HEK293 (cell line): ENCODE measurements at regions not wholly inside any gene's neighbourhood (a gene's known extent, or its start where the extent isn't known, plus 50 kb on each side); places are given as distances from the start of the nearest gene placed in this dataset.

Source experiments
- CTCF ChIA-PET: fragments of 350-600 bp; formaldehyde crosslinking; extraction: SDS; loops from one replicate; lab custom pipeline; 2021; ENCODE audit warnings: antibody characterized with exemption; lab: Yijun Ruan, JAX
- POLR2A ChIA-PET: fragments of 300-600 bp; formaldehyde crosslinking; extraction: SDS; loops from one replicate; lab custom pipeline; 2020; ENCODE audit warnings: antibody characterized with exemption, inconsistent platforms; lab: Yijun Ruan, JAX
- H3K27ac ChIP-seq: fragments of 200-500 bp; sonication (Bioruptor generic); 2 replicates; pipeline ENCODE4 v1.5.1; 2014; ENCODE audit warnings: low read depth, low read length, control low read depth, inconsistent platforms; ENCODE audit errors: extremely low read depth
- H3K36me3 ChIP-seq, 2 experiments: fragments of 200-500 bp in 1 of 2; sonication (Bioruptor generic) in 1 of 2; 1 replicate in 1 of 2; 2 replicates in 1 of 2; pipeline ENCODE4 v1.5.1; 2014 to 2017; ENCODE audit warnings: inconsistent platforms in 2 of 2, low read length in 2 of 2; ENCODE audit not compliant: control insufficient read depth in 2 of 2, insufficient read depth in 1 of 2
- H3K4me1 ChIP-seq: fragments of 200-500 bp; sonication (Bioruptor generic); 2 replicates; pipeline ENCODE4 v1.5.1; 2014; ENCODE audit warnings: mild to moderate bottlenecking, low read length, inconsistent platforms; ENCODE audit not compliant: control insufficient read depth, insufficient read depth
- H3K4me3 ChIP-seq: 2 replicates; pipeline ENCODE4 v1.5.1; 2011; ENCODE audit warnings: low read depth, mild to moderate bottlenecking, control low read depth, low read length, moderate library complexity
- H3K9me3 ChIP-seq: fragments of 200-500 bp; sonication (Bioruptor generic); 2 replicates; pipeline ENCODE4 v1.5.1; 2014; ENCODE audit warnings: low read depth, low read length, inconsistent platforms; ENCODE audit not compliant: control insufficient read depth, insufficient read depth
- GLI4 ChIP-seq: fragments of 450-650 bp; formaldehyde crosslinking; IDR thresholded peaks from 2 replicates; pipeline ENCODE4 v1.5.1; 2016; ENCODE audit warnings: missing biosample characterization, missing genetic modification characterization
- KLF1 ChIP-seq: fragments of 450-650 bp; formaldehyde crosslinking; IDR thresholded peaks from 2 replicates; pipeline ENCODE4 v1.5.1; 2016; ENCODE audit warnings: missing biosample characterization, missing genetic modification characterization
- OVOL3 ChIP-seq: fragments of 450-650 bp; formaldehyde crosslinking; IDR thresholded peaks from 2 replicates; pipeline ENCODE4 v1.5.1; 2016; ENCODE audit warnings: missing biosample characterization, missing genetic modification characterization
- PRDM1 ChIP-seq: fragments of 450-650 bp; formaldehyde crosslinking; IDR thresholded peaks from 2 replicates; pipeline ENCODE4; 2016; ENCODE audit warnings: missing biosample characterization, missing genetic modification characterization
- SCRT2 ChIP-seq: fragments of 450-650 bp; formaldehyde crosslinking; IDR thresholded peaks from 2 replicates; pipeline ENCODE4 v1.5.1; 2016; ENCODE audit warnings: missing biosample characterization, missing genetic modification characterization
- SETDB1 ChIP-seq: IDR thresholded peaks from one replicate; pipeline ENCODE4 v1.6.1; 2017; ENCODE audit warnings: mild to moderate bottlenecking, low read length, moderate library complexity, mixed read lengths; ENCODE audit not compliant: insufficient read length
- SP3 ChIP-seq: fragments of 450-650 bp; formaldehyde crosslinking; IDR thresholded peaks from 2 replicates; pipeline ENCODE4 v1.5.1; 2016; ENCODE audit warnings: missing biosample characterization, missing genetic modification characterization
- ZNF114 ChIP-seq: fragments of 450-650 bp; formaldehyde crosslinking; IDR thresholded peaks from 2 replicates; pipeline ENCODE4 v1.5.0; 2017; ENCODE audit warnings: missing biosample characterization, missing genetic modification characterization
- ZNF211 ChIP-seq: fragments of 450-650 bp; formaldehyde crosslinking; IDR thresholded peaks from 2 replicates; pipeline ENCODE4 v1.5.1; 2016; ENCODE audit warnings: low read depth, missing biosample characterization, missing genetic modification characterization
- ZNF248 ChIP-seq: fragments of 450-650 bp; formaldehyde crosslinking; IDR thresholded peaks from 2 replicates; pipeline ENCODE4 v1.5.1; 2017; ENCODE audit warnings: missing biosample characterization, missing genetic modification characterization
- ZNF266 ChIP-seq: fragments of 450-650 bp; formaldehyde crosslinking; IDR thresholded peaks from 2 replicates; pipeline ENCODE4 v1.5.1; 2016; ENCODE audit warnings: missing biosample characterization, missing genetic modification characterization, low read depth
- ZNF354C ChIP-seq: fragments of 450-650 bp; formaldehyde crosslinking; IDR thresholded peaks from 2 replicates; pipeline ENCODE4 v1.5.1; 2016; ENCODE audit warnings: missing biosample characterization, missing genetic modification characterization, low read depth, borderline replicate concordance
- ZNF423 ChIP-seq: fragments of 450-650 bp; formaldehyde crosslinking; IDR thresholded peaks from 2 replicates; pipeline ENCODE4 v1.5.1; 2016; ENCODE audit warnings: missing biosample characterization, missing genetic modification characterization
- ZNF521 ChIP-seq: fragments of 450-650 bp; formaldehyde crosslinking; IDR thresholded peaks from 2 replicates; pipeline ENCODE4 v1.5.1; 2017; ENCODE audit warnings: missing biosample characterization, mild to moderate bottlenecking, missing genetic modification characterization
- ZNF624 ChIP-seq: fragments of 450-650 bp; formaldehyde crosslinking; IDR thresholded peaks from 2 replicates; pipeline ENCODE4 v1.5.1; 2017; ENCODE audit warnings: missing biosample characterization, missing genetic modification characterization
- ZNF629 ChIP-seq: fragments of 450-650 bp; formaldehyde crosslinking; IDR thresholded peaks from 2 replicates; pipeline ENCODE4 v1.5.1; 2017; ENCODE audit warnings: missing biosample characterization, missing genetic modification characterization
- ZNF843 ChIP-seq: fragments of 450-650 bp; formaldehyde crosslinking; IDR thresholded peaks from 2 replicates; pipeline ENCODE4 v1.5.1; 2016; ENCODE audit warnings: missing biosample characterization, missing genetic modification characterization
- TF ChIP-seq, protein P1 (sequence below): fragments of 450-650 bp; formaldehyde crosslinking; IDR thresholded peaks from 2 replicates; pipeline ENCODE4 v1.5.1; 2016; ENCODE audit warnings: missing biosample characterization, missing genetic modification characterization, borderline replicate concordance
- TF ChIP-seq, protein P2 (sequence below): fragments of 450-650 bp; formaldehyde crosslinking; IDR thresholded peaks from 2 replicates; pipeline ENCODE4 v1.5.1; 2016; ENCODE audit warnings: missing biosample characterization, missing genetic modification characterization, borderline replicate concordance
- TF ChIP-seq, protein P3 (sequence below): fragments of 450-650 bp; formaldehyde crosslinking; IDR thresholded peaks from 2 replicates; pipeline ENCODE4 v1.5.1; 2016; ENCODE audit warnings: missing biosample characterization, missing genetic modification characterization
- TF ChIP-seq, protein P4 (sequence below): fragments of 450-650 bp; formaldehyde crosslinking; IDR thresholded peaks from 2 replicates; pipeline ENCODE4 v1.5.1; 2016; ENCODE audit warnings: missing biosample characterization, missing genetic modification characterization

DNA sequence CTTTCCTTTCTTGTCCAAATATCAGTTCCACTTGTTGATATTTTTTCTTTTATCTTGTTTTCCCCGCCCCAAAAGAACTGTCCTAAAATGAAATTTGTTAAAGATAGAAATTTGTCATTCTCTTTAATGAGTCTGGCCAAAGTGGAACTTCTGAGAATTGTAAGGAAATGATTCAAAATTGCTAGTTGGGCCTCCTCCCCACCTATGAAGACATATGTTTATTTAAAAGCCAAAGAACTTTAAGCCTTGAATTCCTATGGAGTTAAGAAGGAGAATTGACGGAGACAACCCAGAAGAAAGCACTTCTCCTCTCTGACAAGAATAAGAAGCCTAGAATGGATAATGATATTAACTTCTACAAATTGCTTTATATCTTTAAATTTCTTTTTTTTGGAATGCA is 59.1 kb upstream of the ALDH1A1 start (continued):
- TF ChIP-seq, protein P1, sequence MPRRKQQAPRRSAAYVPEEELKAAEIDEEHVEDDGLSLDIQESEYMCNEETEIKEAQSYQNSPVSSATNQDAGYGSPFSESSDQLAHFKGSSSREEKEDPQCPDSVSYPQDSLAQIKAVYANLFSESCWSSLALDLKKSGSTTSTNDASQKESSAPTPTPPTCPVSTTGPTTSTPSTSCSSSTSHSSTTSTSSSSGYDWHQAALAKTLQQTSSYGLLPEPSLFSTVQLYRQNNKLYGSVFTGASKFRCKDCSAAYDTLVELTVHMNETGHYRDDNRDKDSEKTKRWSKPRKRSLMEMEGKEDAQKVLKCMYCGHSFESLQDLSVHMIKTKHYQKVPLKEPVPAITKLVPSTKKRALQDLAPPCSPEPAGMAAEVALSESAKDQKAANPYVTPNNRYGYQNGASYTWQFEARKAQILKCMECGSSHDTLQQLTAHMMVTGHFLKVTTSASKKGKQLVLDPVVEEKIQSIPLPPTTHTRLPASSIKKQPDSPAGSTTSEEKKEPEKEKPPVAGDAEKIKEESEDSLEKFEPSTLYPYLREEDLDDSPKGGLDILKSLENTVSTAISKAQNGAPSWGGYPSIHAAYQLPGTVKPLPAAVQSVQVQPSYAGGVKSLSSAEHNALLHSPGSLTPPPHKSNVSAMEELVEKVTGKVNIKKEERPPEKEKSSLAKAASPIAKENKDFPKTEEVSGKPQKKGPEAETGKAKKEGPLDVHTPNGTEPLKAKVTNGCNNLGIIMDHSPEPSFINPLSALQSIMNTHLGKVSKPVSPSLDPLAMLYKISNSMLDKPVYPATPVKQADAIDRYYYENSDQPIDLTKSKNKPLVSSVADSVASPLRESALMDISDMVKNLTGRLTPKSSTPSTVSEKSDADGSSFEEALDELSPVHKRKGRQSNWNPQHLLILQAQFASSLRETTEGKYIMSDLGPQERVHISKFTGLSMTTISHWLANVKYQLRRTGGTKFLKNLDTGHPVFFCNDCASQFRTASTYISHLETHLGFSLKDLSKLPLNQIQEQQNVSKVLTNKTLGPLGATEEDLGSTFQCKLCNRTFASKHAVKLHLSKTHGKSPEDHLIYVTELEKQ (tag by site-specific recombination) = no peak
- no peak for TF ChIP-seq SETDB1
- TF ChIP-seq ZNF354C (tag by site-specific recombination) = no peak
- no peak for TF ChIP-seq SCRT2 (tag by site-specific recombination)
- no peak for TF ChIP-seq ZNF248 (tag by site-specific recombination)

DNA sequence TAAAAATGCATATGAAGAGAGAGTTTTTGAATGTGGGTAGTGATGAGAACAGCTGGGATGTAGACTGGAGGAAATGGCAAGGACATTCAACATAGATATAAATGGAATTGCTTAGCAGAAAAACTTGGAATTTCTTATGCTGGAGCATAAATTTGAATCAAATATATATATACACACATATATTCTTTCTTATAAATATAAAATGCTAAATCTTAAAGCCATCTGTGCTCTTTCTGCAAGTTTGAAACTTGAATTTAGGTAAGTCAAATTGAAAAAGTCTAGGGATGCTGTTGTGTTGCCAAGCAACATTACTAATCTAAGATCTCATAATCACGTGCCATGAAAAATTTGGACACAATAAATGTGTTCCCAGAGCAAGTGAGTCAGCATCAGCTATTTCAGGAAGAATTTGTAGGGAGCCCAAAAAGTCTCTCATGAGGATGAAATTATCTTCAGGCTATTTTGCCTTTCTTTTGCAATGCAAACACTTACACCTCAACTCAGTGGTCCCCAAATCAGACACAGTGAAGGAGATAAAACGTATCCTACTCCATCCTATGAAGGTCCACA is 58.4 kb upstream of the ALDH1A1 start:
- Histone ChIP-seq H3K27ac (no peak overlapping the region), H3K4me1 (no peaks in the 10 kb centered on the region), H3K9me3 (no peaks in the 10 kb centered on the region), H3K36me3 (no peaks in the 10 kb centered on the region), H3K4me3 (no peak overlapping the region)
- ChIA-PET CTCF (no interaction called here), POLR2A (no interaction called here)
- TF ChIP-seq ZNF114 (no peak), OVOL3 (tag by site-specific recombination) (no peak), PRDM1 (tag by site-specific recombination) (no peak), ZNF211 (no peak), ZNF624 (tag by site-specific recombination) (no peak), ZNF629 (tag by site-specific recombination) (no peak), ZNF843 (no peak), ZNF423 (tag by site-specific recombination) (no peak), KLF1 (tag by site-specific recombination) (no peak), SP3 (tag by site-specific recombination) (no peak), GLI4 (tag by site-specific recombination) (no peak), SCRT2 (tag by site-specific recombination) (no peak), ZNF521 (no peak), ZNF266 (tag by site-specific recombination) (no peak)
- TF ChIP-seq, protein P2, sequence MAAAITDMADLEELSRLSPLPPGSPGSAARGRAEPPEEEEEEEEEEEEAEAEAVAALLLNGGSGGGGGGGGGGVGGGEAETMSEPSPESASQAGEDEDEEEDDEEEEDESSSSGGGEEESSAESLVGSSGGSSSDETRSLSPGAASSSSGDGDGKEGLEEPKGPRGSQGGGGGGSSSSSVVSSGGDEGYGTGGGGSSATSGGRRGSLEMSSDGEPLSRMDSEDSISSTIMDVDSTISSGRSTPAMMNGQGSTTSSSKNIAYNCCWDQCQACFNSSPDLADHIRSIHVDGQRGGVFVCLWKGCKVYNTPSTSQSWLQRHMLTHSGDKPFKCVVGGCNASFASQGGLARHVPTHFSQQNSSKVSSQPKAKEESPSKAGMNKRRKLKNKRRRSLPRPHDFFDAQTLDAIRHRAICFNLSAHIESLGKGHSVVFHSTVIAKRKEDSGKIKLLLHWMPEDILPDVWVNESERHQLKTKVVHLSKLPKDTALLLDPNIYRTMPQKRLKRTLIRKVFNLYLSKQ = no peak
- TF ChIP-seq, protein P3, sequence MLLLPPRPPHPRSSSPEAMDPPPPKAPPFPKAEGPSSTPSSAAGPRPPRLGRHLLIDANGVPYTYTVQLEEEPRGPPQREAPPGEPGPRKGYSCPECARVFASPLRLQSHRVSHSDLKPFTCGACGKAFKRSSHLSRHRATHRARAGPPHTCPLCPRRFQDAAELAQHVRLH (tag by site-specific recombination) = no peak
- TF ChIP-seq, protein P4, sequence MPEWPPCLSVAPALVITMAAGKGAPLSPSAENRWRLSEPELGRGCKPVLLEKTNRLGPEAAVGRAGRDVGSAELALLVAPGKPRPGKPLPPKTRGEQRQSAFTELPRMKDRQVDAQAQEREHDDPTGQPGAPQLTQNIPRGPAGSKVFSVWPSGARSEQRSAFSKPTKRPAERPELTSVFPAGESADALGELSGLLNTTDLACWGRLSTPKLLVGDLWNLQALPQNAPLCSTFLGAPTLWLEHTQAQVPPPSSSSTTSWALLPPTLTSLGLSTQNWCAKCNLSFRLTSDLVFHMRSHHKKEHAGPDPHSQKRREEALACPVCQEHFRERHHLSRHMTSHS (tag by site-specific recombination) = no peak
